ENCODE measurements at regions not wholly inside any gene's neighbourhood (a gene's known extent, or its start where the extent isn't known, plus 50 kb on each side); places are given as distances from the start of the nearest gene placed in this dataset.

- no peak overlapping the region for H3K4me3 ChIP-seq (replicated peaks in 1 of 3; ENCODE audit: insufficient read depth in 1 of 3, low read depth in 2 of 3, low read length in 3 of 3)
- BruUV-seq (replicated peaks), result no TSS peak
- POLR2A ChIA-PET, result no interaction called here
- TF ChIP-seq ARID5B (CRISPR knock-in tag; IDR thresholded peaks at IDR 0.05) (no peak), ZNF768 (CRISPR knock-in tag; IDR thresholded peaks at IDR 0.05) (no peak), ZNF776 (CRISPR knock-in tag; IDR thresholded peaks at IDR 0.05) (no peak), ZFP1 (CRISPR knock-in tag; IDR thresholded peaks at IDR 0.05) (no peak), USF2 (IDR thresholded peaks at IDR 0.05; ENCODE audit: low read depth, low read length) (no peak), USF2 (CRISPR knock-in tag; IDR thresholded peaks at IDR 0.05; ENCODE audit: borderline replicate concordance) (no peak), IRF2 (CRISPR knock-in tag; IDR thresholded peaks at IDR 0.05) (no peak), CERS6 (CRISPR knock-in tag; IDR thresholded peaks at IDR 0.05) (no peak), POGZ (CRISPR knock-in tag; IDR thresholded peaks at IDR 0.05) (no peak), STAT5B (CRISPR knock-in tag; IDR thresholded peaks at IDR 0.05) (no peak), JUN (CRISPR knock-in tag; IDR thresholded peaks at IDR 0.05) (no peak), ZNF503 (CRISPR knock-in tag; IDR thresholded peaks at IDR 0.05) (no peak), RNF2 (conservative IDR thresholded peaks at IDR 0.05; ENCODE audit: low read depth) (no peak), ELK4 (CRISPR knock-in tag; IDR thresholded peaks at IDR 0.05; ENCODE audit: borderline replicate concordance) (no peak), PPARG (CRISPR knock-in tag; conservative IDR thresholded peaks at IDR 0.05) (no peak)
Observed at GRCh38 chr12:85507456-85507855, 227.4 kb downstream of the ALX1 start.

More at GRCh38 chr12:85507456-85507855, 227.4 kb downstream of the ALX1 start:
- FAIRE-seq (no peak), ATAC-seq (no peak), DNase-seq (ENCODE audit: low spot score) (no peak)
- Histone ChIP-seq H3K27ac (ENCODE audit: extremely low read length, insufficient read depth, low read length) (no peak overlapping the region), H3K4me1 (ENCODE audit: insufficient read depth, low read length) (no peaks in the 10 kb centered on the region), H3K9ac (ENCODE audit: insufficient read depth, low read depth, low read length) (no peak overlapping the region), H4K20me1 (ENCODE audit: insufficient read depth, low read length) (no peaks in the 10 kb centered on the region), H3K9me3 (ENCODE audit: low read length) (no peaks in the 10 kb centered on the region), H3K36me3 (replicated peaks in 1 of 2; ENCODE audit: control insufficient read depth in 1 of 2, insufficient read depth in 2 of 2, low read length in 2 of 2) (no peaks in the 10 kb centered on the region), H3K27me3 (ENCODE audit: control insufficient read depth in 1 of 2, insufficient read depth in 2 of 2, low read length in 2 of 2) (no peaks in the 10 kb centered on the region), H3K4me2 (ENCODE audit: low read depth, low read length) (no peak overlapping the region), H3K79me2 (ENCODE audit: insufficient read depth, low read length) (no peaks in the 10 kb centered on the region), H2AFZ (ENCODE audit: low read length) (no peak overlapping the region)
- intact Hi-C loops (cut with micrococcal nuclease; ENCODE audit: unreplicated experiment), result no loop called here
- in situ Hi-C loops (cut with HindIII; ENCODE audit: extremely low pct_ligation_motif_present, low pct_unique_long_range_greater_than_20kb), result no loop called here
- CTCF ChIA-PET (ENCODE audit: low intra/inter-chr PET ratio, low total read pairs), result no interaction called here

Measured in HepG2 (cell line).